ENCODE measurements at regions not wholly inside any gene's neighbourhood (a gene's known extent, or its start where the extent isn't known, plus 50 kb on each side); places are given as distances from the start of the nearest gene placed in this dataset.
"Not testable (repeated sequence)": the region's sequence is repeated elsewhere in the genome, so short reads cannot be mapped to it uniquely, and the experiment has no call there.

DNA sequence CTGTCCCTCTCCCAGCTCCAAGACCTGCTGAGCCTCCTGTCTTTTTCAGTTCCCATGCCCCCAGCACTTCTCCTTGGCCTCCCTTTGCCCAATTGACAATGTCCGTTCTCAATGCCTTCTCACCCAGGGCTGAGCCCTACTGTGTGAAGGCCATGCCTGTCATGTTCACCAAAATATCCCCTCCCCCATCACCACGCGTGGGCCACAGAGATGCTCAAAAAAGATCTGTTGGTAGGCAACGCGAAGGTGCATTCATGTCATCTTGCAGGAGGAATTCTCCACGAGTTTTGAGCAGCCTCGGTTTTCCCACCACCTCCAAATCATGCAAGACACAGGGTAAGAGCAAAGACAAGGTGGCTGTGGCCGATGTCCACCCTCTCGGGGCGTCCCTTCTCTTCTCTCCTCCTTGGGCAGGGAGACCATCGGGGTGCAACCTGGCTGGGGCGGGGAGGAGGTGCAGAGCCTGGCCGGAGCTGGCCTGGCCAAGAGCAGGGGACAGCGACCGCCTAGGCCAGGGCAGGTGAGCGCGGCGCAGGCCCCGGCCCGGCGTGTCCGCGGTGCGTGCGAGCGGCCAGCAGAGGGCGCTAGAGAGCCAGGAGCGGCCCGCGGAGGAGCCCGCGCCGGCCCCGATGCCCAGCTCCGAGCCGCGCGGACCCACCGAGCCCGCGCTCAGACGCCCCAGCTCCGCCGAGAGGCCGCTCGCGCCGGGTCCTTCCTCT, 56.3 kb upstream of the KRTAP5-11 start:
- peak; percentile 48 for DNase-seq (ENCODE audit: low spot score)

DNA sequence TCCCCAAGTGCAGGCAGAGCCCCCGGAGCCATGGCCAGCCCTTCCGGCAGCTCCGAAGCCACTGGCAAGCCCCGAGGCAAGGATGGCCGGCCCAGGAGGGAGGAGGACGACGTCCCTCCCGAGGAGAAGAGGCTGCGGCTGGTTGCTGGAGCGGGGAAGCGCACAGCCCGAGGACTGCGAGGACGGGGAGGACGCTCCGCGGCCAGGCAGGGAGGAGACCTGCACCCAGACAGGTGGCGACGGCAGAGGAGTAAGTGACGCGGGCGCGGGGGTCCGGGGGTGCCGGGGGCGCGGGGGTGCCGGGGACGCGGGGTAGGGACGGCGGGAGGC, 56.8 kb upstream of the KRTAP5-11 start:
- not testable (repeated sequence) for DNase-seq (ENCODE audit: low spot score)

DNA sequence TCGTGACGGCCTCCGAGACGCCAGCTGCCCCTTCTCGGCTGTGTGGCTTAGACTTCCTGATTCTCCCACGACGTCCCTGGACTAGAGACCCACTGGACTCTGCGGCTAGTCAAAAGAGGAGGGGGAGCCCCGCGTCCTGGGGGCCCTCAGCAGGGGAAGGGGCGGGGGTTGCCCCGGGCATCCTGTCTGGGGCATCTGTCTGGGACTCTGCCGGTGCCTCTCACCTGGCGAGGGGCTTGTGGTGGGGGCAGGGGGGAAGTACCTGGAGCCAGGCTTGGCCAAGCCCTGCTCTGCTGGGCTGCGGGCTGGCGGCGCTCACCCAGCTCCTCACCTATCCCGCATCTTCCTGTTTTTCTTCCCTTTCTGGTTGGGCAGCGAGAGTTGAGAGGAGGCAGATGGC, 57.2 kb upstream of the KRTAP5-11 start:
- not testable (repeated sequence) for DNase-seq (ENCODE audit: low spot score)

DNA sequence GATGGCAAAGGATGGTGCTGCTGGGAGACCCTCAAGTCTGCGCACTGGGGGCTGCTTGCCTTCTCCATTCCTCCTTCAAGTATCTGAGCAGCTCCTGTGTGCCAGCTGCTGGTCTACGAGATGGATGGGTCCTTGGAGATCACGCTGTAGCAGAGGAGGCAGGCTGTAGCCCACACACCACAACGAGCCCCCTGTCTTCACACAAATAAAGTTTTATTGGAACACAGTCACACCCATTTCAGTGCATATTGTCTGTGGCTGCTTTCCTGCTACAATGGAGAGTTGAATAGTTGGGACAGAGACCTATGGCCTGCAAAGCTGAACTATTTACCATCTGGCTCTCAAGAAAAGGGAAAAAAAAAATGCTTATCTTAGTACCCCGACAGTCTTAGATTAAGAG, 64.4 kb upstream of the KRTAP5-11 start:
- not testable (repeated sequence) for DNase-seq (ENCODE audit: low spot score)

DNA sequence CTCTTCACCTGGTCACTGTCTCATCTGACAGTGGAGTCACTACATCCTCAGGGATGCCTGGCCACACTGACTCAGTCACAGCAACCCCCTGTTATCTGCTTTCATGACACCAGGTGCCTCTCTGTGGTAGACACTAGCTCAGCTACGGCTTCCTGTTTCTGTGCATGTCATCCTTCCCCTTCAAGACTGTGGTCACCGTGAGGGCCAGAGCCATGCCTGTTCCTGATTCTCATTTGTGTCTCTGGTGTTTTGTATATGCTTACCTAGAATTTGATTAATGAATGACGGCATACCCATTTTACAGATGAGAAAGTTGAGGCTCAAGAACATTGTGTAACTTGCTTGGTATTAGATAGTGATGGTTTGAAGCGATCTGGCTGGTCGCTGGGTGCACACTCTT, 70.3 kb upstream of the KRTAP5-11 start:
- DNase-seq (ENCODE audit: low spot score), result not testable (repeated sequence)

DNA sequence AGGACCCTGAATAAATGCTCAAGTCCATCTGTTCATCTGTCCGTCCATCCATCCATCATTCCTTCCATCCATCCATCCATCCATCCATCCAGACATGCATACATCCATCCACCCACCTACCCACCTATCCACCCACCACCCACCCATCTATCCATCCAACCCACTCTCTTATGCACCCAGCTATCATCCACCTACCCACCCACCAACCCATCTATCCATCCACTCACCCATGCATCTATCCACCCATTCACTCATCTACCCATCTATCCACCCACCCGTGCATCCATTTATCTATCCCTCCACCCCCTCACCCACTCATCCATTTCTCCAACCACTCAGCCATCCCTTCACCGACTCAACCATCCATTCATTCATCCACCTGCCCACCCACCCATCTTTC, 71.7 kb upstream of the KRTAP5-11 start:
- DNase-seq (ENCODE audit: low spot score), result not testable (repeated sequence)

DNA sequence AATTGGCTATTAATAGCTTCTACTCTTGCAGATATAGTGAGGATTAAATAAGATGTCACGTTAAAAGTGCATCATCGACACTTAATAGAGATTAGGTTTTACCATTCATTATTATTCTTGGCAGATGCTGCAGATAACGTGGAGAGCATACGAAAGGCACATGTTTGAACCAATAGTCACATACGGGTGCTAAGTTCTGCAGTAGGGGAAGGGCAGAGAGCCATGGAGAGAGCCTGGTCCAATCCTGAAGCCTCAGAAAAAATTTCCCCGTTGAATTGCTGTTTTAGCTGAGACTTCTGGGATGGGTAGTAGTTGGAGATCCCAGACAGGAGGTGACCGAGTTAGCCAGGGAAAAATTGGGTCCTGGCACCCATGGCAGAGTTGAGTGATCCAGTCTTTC, 72.4 kb upstream of the KRTAP5-11 start:
- not testable (repeated sequence) for DNase-seq (ENCODE audit: low spot score)

DNA sequence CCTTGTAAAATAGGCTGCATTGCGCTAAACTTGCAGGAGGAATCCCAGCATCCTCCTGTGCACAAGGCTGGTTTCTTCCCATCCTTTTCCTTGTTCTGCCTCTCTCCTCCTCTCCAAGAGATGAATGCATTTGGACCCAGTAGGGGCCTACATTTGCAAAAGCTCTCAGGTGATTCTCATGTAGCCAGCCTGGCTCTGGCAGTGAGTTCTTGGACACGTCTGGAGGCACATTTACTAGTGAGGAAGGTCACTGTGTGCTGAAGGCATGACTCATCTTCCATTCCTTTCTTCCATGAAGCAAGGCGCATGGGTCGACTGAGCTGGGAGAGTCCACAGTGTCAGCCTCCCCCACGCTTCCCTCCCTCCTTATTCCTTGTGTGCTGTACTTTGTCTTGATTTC, 73.8 kb upstream of the KRTAP5-11 start:
- not testable (repeated sequence) for DNase-seq (ENCODE audit: low spot score)

DNA sequence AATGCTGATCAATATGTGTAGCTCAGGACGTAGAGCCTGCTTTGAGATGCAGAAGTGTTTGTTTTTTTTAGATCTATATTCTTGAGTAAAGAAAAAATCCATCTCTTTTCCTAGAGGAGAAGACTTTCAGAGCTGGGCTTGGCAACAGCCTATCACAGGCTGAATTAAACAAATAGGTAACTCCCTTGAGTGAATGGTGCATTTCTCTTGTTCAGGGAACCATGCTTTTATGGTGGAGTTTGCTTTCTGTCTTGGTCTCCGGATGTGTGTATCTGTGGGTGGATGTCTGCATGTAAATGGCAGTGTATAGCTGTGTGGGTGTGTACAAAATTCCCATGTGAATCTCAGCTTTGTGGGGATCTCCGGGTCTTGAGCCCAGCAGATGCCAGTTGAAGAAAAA, 82.3 kb upstream of the KRTAP5-11 start:
- DNase-seq (ENCODE audit: low spot score), result not testable (repeated sequence)

DNA sequence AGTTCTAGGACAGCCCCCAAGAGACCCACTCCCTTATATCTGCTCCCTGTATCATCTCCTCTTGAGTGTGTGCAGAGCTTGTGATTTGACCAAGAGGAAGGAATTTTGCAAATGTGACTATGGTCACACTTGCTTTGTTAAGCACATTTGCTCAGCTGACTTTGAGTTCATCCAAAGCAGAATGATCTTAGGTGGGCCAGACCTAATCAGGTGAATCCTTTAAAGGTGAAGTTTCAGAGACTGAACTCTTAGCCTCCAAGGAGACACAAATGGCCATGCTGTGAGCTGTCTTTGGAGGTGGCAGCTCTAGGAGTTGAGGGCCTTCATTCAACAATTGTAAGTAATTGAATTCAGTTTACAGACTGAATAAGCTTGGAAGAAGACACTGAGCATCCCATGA, 115.4 kb upstream of the KRTAP5-11 start:
- not testable (repeated sequence) for DNase-seq (ENCODE audit: low spot score)

DNA sequence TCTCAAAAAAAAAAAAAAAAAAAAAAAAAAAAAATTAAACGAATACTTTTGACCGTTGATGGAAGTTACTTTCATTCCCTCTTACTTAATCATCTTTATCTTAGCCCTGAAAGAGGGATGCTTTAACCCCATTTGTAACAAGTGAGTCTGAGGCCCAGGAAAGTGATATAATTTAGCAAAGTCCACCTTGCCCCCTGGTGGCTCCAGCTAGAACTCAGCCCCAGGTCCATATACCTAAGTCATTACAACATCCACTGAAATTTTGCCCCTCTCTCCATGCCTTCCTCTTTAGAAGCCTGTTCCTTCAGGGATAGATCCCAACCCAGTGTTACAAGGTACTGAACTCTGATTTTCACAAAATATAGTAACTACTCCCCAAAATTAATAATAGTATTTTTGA, 116.3 kb upstream of the KRTAP5-11 start:
- not testable (repeated sequence) for DNase-seq (ENCODE audit: low spot score)

DNA sequence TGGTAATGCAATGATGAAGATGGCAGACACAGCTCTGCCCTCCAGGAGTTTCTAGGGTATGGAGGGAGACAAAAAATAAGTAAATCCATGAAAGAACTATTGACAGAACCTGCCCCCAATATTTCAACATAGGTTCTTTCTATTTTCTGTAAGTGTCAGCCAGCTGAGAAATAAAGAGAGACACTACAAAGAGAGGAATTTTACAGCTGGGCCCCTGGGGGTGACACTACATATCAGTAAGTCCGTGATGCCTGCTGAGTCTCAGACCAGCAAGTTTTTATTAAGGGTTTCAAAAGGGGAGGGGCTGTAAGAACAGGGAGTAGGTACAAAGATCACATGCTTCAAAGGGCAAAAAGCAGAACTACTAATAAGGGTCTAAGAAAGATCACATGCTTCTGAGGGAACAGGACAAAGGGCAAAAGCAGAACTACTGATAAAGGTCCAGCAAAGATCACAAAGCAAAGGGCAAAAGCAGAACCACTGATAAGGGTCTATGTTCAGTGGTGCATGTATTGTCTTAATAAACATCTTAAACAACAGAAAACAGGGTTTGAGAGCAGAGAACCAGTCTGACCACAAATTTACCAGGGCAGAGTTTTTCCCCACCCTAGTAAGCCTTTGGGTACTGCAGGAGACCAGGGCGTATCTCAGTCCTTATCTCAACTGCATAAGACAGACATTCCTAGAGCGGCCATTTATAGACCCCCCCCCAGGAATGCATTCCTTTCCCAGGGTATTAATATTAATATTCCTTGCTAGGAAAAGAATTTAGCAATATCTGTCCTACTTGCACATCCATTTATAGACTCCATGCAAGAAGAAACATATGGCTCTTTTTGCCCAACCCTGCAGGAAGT, 119.0 kb upstream of the KRTAP5-11 start:
- DNase-seq (ENCODE audit: low spot score), result not testable (repeated sequence)

DNA sequence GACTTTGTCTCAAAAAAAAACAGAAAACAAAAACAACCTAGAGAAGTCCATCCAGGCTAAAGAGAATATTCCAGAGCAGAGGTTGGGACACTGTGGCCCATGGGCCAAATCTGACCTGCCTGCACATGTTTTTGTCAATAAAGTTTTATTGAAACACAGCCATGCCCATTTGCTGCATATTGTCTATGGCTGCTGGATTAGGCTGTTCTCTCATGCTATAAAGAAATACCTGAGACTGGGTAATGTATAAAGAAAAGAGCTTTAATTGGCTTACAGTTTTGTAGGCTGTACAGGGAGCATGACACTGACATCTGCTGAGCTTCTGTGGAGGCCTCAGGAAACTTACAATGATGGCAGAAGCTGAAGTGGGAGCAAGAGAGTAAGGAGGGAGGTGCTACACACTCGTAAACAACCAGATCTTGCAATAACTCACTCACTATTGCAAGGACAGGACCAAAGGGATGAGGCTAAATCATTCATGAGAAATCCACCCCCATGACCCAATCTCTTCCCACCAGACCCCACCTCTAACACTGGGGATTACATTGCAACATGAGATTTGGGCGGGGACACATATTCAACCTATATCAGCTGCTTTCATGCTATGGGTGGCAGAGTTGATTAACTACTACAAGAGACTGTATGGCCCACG, 122.5 kb upstream of the KRTAP5-11 start:
- not testable (repeated sequence) for DNase-seq (ENCODE audit: low spot score)

DNA sequence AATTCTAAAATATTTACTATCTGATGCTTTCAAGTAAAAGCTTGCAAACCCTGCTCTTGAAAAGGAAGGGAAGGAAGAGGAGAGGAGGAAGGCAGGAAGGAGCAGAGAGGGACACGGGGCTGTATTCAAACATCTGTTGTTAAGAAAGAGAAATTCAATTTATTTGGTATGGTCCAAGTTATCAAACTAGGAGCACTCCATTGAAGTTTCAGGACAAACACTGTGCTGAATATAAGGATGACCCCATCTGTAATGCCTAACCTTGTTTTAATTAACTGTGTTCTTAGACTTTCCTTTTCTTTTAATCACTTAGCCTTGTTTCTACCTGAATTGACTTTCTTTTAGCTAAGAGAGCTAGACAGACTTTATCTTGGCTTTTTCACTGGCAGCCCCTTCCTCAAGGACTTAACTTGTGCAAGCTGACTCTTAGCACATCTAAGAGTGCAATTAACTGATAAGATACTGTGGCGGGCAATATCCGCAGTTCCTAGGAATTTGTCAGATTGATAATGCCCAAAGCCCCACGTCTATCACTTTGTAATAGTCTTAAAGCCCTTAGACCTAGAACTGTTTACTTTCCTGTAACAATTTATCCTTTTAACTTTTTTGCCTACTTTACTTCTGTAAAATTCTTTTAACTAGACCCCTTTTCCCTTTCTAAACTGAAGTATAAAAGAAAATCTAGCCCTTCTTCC, 123.2 kb upstream of the KRTAP5-11 start:
- not testable (repeated sequence) for DNase-seq (ENCODE audit: low spot score)

DNA sequence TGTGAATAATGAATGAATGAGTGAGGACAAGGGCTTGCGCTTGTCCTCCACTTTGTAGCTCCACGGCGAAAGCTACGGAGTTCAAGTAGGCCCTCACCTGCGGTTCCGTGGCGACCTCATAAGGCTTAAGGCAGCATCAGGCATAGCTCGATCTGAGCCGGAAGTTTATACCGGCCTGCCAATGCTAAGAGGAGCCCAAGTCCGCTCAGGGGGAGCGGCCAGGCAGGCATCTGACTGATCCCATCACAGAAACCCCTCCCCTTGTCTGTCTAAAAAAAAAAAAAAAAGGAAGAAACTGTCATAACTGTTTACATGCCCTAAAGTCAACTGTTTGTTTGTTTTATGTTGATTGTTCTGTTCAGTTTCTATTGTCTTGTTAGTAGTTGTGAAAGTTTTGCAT, 124.4 kb upstream of the KRTAP5-11 start:
- DNase-seq (ENCODE audit: low spot score), result not testable (repeated sequence)

DNA sequence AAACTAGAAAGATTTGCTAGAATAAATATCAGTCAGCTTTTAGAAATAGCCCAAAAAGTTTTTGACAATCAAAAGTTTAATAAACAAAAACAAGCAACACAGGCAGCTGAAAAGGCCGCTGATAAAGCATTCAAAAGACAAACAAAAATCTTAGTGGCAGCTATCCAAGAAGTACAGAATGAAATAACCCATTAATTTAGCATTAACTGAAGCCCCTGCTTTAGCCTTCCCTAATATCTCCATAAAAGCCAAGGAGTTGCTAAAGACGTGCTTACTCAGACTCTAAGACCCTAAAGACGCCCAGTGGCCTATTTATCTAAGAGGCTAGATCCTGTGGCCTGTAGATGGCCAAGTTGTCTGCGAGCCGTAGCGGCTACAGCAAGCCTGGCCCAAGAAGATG, 123.5 kb upstream of the DEFB108B start:
- not testable (repeated sequence) for DNase-seq (ENCODE audit: low spot score)

DNA sequence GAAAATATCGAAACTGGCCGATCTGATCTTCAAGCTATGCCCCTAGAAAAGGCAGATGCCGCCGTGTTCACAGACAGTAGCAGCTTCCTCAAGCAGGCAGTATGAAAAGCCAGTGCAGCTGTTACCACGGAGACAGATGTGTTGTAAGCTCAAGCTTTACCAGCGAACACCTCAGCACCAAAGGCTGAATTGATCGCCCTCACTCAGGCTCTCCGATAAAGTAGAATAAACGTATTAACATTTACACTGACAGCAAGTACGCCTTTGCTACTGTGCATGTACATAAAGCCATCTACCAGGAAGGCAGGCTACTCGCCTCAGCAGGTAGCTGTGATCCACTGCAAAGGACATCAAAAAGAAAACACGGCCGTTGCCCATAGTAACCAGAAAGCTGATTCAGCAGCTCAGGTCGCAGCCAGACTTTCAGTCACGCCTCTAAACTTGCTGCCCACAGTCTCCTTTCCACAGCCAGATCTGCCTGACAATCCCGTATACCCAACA, 122.8 kb upstream of the DEFB108B start:
- not testable (repeated sequence) for DNase-seq (ENCODE audit: low spot score)

DNA sequence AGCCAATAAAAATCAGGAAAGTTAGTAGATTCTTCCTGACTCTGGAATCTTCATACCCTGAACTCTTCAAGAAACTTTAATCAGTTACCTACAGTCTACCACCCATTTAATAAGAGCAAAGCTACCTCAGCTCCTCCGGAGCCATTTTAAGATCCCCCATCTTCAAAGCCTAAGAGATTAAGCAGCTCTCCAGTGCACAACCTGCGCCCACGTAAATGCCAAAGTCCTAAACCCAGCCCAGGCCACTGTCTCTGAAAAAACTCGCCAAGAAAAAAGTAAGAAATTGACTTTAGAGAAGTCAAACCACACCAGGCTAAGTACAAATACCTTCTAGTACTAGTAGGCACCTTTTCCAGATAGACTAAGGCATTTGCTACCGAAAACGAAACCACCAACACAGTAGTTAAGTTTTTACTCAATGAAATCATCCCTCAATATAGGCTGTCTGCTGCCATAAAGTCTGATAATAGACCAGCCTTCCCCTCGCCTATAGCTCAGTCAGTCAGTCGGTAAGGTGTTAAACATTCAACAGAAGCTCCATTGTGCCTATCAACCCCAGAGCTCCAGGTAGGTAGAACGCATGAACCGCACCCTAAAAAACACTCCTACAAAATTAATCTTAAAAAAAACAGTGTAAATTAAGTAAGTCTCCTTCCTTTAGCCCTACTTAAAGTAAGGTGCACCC, 122.2 kb upstream of the DEFB108B start:
- DNase-seq (ENCODE audit: low spot score), result not testable (repeated sequence)

DNA sequence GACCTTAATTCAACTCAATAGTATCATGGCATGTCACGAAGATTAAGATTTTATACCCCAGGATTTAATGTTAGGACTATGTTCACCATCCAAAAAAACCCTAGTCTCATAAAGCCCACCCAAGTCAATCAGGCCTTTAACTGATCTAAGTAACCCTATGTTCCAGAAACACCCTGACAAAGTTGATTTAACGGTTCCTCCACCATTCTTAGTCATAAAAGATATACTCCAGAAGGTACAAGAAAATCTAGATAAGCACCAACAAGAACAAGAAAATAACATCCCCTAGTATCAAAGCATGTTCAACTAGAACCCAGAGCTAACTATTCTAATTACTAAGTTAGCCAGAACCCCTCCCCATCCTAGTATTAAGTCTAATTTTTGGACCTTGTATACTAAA, 120.7 kb upstream of the DEFB108B start:
- DNase-seq (ENCODE audit: low spot score), result not testable (repeated sequence)

DNA sequence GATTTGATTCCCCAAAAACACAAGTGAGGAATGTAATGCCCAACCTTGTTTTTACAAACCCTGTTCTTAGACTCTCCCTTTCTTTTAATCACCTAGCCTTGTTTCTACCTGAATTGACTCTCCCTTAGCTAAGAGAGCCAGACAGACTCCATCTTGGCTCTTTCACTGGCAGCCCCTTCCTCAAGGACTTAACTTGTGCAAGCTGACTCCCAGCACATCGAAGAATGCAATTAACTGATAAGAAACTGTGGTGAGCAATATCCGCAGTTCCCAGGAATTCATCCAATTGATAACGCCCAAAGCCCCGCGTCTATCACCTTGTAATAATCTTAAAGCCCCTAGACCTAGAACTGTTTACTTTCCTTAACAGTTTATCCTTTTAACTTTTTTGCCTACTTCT, 120.2 kb upstream of the DEFB108B start:
- DNase-seq (ENCODE audit: low spot score), result not testable (repeated sequence)

DNA sequence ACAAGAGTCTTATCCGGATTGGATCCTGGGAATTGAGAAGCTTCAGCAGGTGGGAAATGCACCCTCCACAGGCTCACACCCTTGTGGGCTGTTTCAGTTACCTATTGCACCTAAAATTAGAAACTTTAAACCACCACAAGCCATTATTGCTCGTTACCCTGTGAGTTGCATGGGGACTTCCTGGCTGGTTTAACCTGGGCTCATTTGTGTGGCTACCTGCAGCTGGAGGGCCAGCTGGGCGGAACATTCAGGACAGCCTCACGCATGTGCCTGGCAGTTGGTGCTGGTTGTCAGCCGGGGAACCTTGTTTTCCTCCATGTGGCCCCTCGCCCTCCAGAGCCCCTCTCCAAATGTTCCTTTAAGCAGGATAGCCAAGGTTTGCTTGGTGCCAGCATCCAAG, 118.5 kb upstream of the DEFB108B start:
- DNase-seq (ENCODE audit: low spot score), result not testable (repeated sequence)
